H1 (cell line): ENCODE measurements at regions not wholly inside any gene's neighbourhood (a gene's known extent, or its start where the extent isn't known, plus 50 kb on each side); places are given as distances from the start of the nearest gene placed in this dataset.

Experiments used
- ASH2L ChIP-seq: fragments of 200-600, 300-600 bp; sonication (generic); IDR thresholded peaks from one replicate; pipeline ENCODE4 v1.7.1; 2017; ENCODE audit warnings: low read length
- BCL11A ChIP-seq, 2 experiments: IDR thresholded peaks; one replicate each; pipeline ENCODE4 v1.6.1; 2011; ENCODE audit warnings: low read depth in 2 of 2, low read length in 2 of 2, mild to moderate bottlenecking in 2 of 2
- BRCA1 ChIP-seq: IDR thresholded peaks from 2 replicates; pipeline ENCODE4 v1.6.1; 2012; ENCODE audit warnings: low read depth, low read length, improper control_type of control experiment
- CHD1 ChIP-seq: IDR thresholded peaks from 2 replicates; pipeline ENCODE4 v1.6.1; 2012; ENCODE audit warnings: low read depth, low read length, improper control_type of control experiment
- CHD7 ChIP-seq: fragments of 300-600 bp; sonication (generic); IDR thresholded peaks from 2 replicates; pipeline ENCODE4 v1.7.1; 2012; ENCODE audit warnings: low read length, moderate library complexity, mild to moderate bottlenecking, inconsistent platforms; ENCODE audit not compliant: insufficient replicate concordance
- CTBP2 ChIP-seq: IDR thresholded peaks from 2 replicates; pipeline ENCODE4 v1.7.0; 2011; ENCODE audit warnings: borderline replicate concordance, mild to moderate bottlenecking, moderate library complexity, mixed read lengths, low read length; ENCODE audit not compliant: insufficient read depth, insufficient read length
- EZH2 ChIP-seq: fragments of 200-600 bp; sonication (generic); IDR thresholded peaks from 2 replicates; pipeline ENCODE4 v1.7.1; 2012; ENCODE audit warnings: low read depth, mild to moderate bottlenecking, moderate library complexity, low read length, inconsistent platforms; ENCODE audit not compliant: severe bottlenecking
- FOSL1 ChIP-seq: IDR thresholded peaks from 2 replicates; pipeline ENCODE4 v1.6.1; 2011; ENCODE audit warnings: mild to moderate bottlenecking, low read depth, low read length, moderate library complexity; ENCODE audit not compliant: insufficient read depth
- KDM1A ChIP-seq: fragments of 200-600, 300-600 bp; sonication (generic); IDR thresholded peaks from 2 replicates; pipeline ENCODE4 v1.7.1; 2016; ENCODE audit warnings: mild to moderate bottlenecking, low read length, borderline replicate concordance
- MAFK ChIP-seq: IDR thresholded peaks from 2 replicates; pipeline ENCODE4 v1.6.1; 2012; ENCODE audit warnings: low read depth, mild to moderate bottlenecking, improper control_type of control experiment, low read length
- POLR2AphosphoS5 ChIP-seq: IDR thresholded peaks from 2 replicates; pipeline ENCODE4 v1.6.1; 2011; ENCODE audit warnings: low read depth, low read length
- TAF1 ChIP-seq: IDR thresholded peaks from 2 replicates; pipeline ENCODE4 v1.6.1; 2011; ENCODE audit warnings: mild to moderate bottlenecking, low read depth, low read length

GRCh38 chr15:53312707-53313106 lies 446.8 kb downstream of the WDR72 start (continued):
- no peak for TF ChIP-seq CHD7
- TF ChIP-seq MAFK: no peak
- no peak for TF ChIP-seq KDM1A
- no peak for TF ChIP-seq EZH2
- TF ChIP-seq TAF1: no peak
- no peak for TF ChIP-seq CHD1
- TF ChIP-seq ASH2L: no peak
- TF ChIP-seq BCL11A (IDR thresholded peaks at IDR 0.05; ENCODE audit: low read depth in 2 of 2, low read length in 2 of 2): no peak
- TF ChIP-seq FOSL1: no peak
- TF ChIP-seq CTBP2: no peak
- TF ChIP-seq POLR2AphosphoS5: no peak
- TF ChIP-seq BRCA1: no peak
